Activated CD4-positive, alpha-beta T cell treated with anti-CD3 and anti-CD28 coated beads for 24 hours (primary cell): ENCODE measurements at regions not wholly inside any gene's neighbourhood (a gene's known extent, or its start where the extent isn't known, plus 50 kb on each side); places are given as distances from the start of the nearest gene placed in this dataset.

ENCODE experiments used
- DNase-seq, 2 donors: peaks; one replicate each; pipeline ENCODE4 v3.0.0-alpha.2; 2020; ENCODE audit warnings: low read depth in 2 of 2

- no peak for DNase-seq
Observed at GRCh38 chr5:3736466-3736865, 140.8 kb downstream of the IRX1 start.

- no peak for DNase-seq
Observed at GRCh38 chr5:3736926-3737325, 141.3 kb downstream of the IRX1 start.

GRCh38 chr5:3738919-3739318, 143.3 kb downstream of the IRX1 start:
- no peak for DNase-seq

- no peak for DNase-seq
Observed at GRCh38 chr5:3740546-3741373, 145.1 kb downstream of the IRX1 start.

GRCh38 chr5:3741374-3741770, 145.7 kb downstream of the IRX1 start:
- DNase-seq: no peak

- DNase-seq: no peak
Observed at GRCh38 chr5:3742750-3743149, 147.1 kb downstream of the IRX1 start.

GRCh38 chr5:3751846-3752245, 156.2 kb downstream of the IRX1 start:
- DNase-seq: no peak

GRCh38 chr5:3778000-3778550, 182.4 kb downstream of the IRX1 start:
- no peak for DNase-seq

- no peak for DNase-seq
Observed at GRCh38 chr5:3778945-3779344, 183.3 kb downstream of the IRX1 start.

GRCh38 chr5:3780278-3780677, 184.6 kb downstream of the IRX1 start:
- no peak for DNase-seq

GRCh38 chr5:3780907-3781306, 185.3 kb downstream of the IRX1 start:
- DNase-seq: no peak

- no peak for DNase-seq
Observed at GRCh38 chr5:3784854-3785253, 189.2 kb downstream of the IRX1 start.

GRCh38 chr5:3786165-3786564, 190.5 kb downstream of the IRX1 start:
- DNase-seq: no peak

- no peak for DNase-seq
Observed at GRCh38 chr5:3786891-3787430, 191.3 kb downstream of the IRX1 start.

- no peak for DNase-seq
Observed at GRCh38 chr5:3787604-3788003, 192.0 kb downstream of the IRX1 start.

- DNase-seq: no peak
Observed at GRCh38 chr5:3789519-3790193, 194.0 kb downstream of the IRX1 start.

- DNase-seq: no peak
Observed at GRCh38 chr5:3793162-3793561, 197.5 kb downstream of the IRX1 start.

GRCh38 chr5:3794611-3795010, 199.0 kb downstream of the IRX1 start:
- no peak for DNase-seq

GRCh38 chr5:3796736-3797135, 201.1 kb downstream of the IRX1 start:
- DNase-seq: no peak

GRCh38 chr5:3801967-3802366, 206.3 kb downstream of the IRX1 start:
- DNase-seq: no peak

GRCh38 chr5:3809455-3809854, 213.8 kb downstream of the IRX1 start:
- DNase-seq: no peak

- DNase-seq: no peak
Observed at GRCh38 chr5:3811116-3811515, 215.5 kb downstream of the IRX1 start.

GRCh38 chr5:3818624-3819023, 223.0 kb downstream of the IRX1 start:
- DNase-seq: no peak
